Middle frontal gyrus (tissue), 1 donor: ENCODE measurements at regions not wholly inside any gene's neighbourhood (a gene's known extent, or its start where the extent isn't known, plus 50 kb on each side); places are given as distances from the start of the nearest gene placed in this dataset.

Experiments used
- DNase-seq: peaks from one replicate; pipeline ENCODE4 v3.0.0-alpha.2; 2015; ENCODE audit warnings: low spot score; ENCODE audit errors: extremely low spot score

DNA sequence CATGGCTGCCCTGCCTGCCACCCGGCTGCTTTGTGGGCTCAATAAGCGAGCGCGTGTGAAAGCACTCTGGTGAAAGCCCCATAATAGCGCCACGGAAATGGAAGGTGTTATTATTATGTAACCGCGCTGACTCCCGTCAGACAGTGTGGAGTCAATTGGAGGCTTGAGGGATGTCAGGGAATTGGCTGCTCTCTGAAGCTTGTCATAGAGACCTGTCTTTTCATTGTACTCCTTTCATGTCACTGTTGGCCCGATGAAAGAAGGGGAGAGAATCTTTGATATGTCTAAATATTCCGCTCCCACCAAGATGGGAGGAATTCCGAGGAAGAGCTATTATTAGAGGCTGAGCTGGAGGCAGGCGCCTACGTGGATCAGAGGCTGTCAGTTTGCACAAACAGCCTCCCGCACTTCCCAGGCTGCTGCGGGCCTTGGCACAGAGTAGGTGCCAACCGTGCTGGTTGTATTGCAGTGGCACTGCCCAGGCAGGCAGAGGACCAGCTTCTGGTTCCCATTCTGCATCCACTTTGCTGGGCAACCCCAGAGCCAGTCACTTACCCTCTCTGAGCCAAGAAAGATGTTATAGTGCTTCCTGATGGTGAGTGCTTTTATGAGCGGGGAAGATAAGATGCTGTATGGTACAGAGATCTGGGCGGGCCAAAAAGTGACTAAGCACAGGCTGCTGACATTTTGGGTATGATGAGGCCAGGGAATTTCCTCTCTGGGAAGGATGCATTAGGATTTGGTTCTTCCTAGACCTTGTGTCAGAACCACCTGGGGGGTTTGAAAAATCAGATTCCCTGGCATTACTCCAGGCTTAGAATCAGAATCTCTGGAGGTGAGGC, 151.4 kb downstream of the RPS24 start:
- no peak for DNase-seq

DNA sequence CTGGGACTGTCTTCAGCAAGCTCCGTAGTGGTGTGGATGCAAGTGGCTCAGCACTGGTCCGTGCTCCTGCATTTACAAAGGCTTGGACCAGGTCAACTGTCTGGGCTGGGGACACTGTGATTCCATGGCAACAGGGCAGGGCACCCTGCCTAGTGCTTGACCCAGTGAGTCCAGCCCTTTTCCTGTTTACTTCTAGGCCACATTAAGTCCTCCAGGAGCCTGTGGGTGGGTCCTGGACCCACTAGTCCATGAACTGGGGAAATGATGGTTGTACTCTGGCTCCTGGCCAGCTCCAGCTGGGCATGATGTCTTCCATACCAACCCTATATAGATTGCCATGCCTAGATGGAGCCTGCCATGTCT, 152.0 kb downstream of the RPS24 start:
- no peak for DNase-seq

DNA sequence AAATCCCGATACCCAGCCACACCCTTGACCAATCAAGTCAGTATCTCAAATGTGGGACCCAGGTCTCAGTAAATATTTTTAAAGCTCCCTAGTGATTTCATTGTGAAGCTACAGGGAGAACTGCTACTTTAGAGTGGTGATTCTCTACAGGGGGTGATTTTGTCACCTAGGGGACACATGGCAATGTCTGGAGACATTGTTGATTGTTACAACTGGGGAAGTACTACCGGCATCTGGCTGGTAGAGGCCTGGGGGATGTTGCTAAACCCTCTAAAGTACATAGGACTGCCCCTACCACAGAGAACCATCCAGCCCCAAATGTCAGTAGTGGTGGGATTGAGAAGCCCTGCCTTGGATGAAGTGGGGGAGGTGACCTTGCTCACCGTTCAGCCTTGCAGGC, 152.9 kb downstream of the RPS24 start:
- no peak for DNase-seq

DNA sequence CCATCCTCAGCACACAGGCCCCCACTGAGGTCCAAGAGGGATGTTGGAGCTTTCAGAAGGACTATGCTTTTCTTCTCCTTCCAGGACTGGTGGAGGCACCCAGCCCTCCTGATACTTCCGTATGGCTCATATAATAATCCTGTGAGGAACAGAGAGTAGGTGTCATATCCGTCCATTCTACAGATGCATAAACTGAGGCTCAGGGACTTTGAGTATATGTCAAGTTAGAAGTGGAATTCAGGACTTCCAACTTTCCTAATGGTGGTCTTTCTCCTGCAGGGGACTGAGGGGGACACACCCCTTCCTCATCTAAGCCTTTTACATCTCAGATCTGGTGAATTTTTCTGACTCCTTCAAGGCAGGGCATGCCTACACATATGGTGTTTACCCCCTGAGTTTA, 153.7 kb downstream of the RPS24 start:
- DNase-seq = no peak

DNA sequence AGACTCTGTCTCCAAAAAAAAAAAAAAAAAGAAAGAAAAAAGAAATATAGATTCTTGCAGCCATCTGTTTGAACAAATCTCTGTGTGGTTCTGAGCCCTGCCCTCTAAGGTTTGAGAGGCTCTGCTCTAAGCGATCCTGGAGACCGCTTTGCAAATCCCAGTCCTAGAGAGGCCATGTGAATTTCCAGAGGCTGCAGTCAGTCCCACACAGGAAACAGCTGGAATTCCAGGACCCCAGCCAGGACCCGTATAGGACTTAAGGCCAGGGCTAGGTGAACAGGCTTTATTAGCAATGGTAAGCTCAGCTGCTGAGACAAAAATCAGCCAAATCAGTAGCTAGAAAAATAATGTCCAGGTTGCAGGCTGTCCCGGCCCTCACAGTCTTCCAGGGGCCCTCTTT, 154.8 kb downstream of the RPS24 start:
- no peak for DNase-seq

DNA sequence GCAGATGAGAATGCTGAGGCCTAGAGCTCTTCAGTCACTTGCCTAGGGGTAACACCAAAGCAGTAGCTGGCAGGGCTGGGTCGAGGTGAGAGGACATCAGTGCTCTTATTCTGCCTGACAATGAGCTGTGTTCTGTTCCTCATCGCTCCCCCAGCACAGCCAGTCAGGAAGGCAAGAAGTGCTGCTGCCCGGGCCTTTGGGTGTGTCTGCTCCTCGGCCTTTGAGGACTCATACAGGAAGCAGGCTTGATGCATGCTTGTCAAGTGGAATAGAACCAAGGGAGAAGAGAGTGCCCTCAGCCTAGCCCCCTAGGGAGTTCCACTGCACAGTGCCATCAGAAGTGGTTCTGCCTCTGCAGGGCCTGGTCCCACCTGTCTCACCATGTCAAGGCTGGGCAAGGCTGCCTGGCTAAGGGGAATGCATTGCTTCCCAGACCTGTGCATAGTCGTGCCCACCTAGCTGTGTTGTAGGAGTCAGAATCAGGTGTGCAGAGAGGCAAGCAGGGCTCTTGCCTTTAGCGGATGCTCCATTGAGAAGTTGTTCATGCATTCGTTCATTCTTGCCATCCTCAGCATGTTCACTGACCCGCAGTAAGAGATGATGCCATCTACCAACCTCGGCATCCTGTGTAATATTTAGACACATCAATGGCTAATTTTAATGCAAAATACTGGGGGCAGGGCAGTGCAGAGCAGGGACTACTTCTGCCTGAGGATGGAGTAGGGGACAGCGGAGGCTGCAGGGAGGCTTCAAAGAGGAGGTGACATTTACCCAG, 156.6 kb downstream of the RPS24 start:
- DNase-seq = no peak

DNA sequence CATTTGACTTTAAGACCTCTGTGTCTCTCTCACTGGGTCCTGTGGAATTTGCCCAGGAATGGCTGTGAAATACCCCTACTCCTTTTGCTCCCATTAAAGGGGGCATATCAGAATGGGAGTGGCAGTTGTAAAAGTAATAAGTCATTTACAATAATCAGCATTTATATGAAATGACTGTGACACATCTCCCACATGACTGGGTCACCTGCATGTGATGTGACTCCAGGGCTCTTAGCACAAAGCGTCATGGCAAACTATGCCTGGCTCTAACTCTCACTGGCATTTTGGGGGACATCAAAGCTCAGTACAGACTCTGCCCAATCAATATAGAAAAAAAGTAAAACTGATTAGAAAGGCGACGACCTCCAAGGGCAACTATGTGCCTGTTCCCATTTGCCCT, 157.6 kb downstream of the RPS24 start:
- DNase-seq = no peak

DNA sequence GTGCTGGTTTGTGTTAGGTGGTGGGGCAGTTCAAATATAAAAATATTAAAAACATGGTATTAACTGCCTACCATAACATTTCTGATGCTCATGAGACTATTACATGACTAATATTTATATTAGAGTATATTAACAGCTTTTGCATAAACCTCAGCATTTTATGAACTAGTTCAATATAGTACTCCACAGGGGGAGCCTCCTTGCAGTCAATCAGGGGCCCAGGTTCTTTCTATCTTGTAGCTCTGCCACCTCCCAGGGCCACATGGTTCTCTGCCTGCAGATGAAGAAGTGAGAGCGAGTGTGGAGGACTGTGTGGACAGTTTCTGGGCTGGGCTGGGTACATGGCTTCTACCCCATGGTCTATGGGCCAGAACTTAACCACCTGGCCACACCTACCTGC, 159.5 kb downstream of the RPS24 start:
- DNase-seq = no peak

DNA sequence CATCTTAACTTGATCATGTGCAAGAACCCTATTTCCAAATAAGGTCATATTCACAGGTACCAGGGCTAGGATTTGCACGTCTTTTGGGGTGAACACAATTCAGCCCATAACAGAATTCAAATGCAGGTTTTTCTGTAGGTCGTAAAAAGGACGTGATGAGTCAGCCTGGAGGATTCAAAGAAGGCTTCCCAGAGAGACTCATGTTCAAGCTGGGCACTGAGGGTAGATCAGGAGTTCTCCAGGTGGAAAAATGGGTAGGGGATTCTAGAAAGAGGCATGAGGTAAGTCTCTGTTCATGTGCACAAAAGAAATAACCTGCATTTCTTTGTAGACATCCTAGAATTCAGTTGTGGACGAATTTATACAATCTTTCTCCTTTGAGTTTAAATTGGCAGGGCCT, 160.4 kb downstream of the RPS24 start:
- DNase-seq = no peak

DNA sequence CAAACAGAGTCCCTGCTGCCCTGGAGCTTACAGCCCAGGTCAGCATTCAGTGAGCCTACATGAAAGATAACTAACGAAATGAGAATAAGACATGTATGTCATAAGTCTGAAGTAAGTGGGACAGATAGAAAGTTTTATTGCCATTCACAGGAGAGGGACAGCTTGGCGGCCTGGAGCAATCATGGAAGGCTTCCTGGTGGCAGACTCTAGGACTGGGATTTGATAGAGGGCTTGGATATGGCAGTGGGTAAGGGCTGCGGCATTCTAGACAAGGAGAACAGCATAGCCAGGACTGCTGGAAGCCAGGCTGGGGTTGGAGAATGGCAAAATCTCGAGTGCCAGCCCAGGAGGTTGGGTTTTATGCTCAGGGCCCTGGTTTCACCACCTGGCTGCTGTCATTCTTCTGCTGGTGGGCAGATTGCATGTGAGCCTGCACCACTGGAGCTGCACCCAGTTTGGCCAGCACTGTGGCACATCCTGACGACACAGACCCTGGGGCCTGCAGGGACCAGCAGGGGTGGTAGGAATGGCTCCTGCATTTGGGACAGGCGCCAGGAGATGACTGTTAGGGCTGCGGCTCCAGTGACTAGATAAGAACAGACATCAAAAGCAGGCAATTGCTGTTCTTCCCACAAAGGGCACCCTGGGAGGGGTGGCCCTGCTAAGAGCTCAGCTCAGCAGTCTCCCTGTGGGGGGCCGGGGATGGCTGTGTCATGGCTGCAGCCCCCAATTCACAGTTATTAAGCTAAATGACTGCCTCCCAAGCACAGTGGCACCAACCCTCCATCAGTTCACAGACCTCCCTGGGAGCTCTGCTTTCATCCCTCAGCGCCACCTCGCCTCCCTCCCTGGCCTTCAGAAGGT, 161.1 kb downstream of the RPS24 start:
- no peak for DNase-seq

DNA sequence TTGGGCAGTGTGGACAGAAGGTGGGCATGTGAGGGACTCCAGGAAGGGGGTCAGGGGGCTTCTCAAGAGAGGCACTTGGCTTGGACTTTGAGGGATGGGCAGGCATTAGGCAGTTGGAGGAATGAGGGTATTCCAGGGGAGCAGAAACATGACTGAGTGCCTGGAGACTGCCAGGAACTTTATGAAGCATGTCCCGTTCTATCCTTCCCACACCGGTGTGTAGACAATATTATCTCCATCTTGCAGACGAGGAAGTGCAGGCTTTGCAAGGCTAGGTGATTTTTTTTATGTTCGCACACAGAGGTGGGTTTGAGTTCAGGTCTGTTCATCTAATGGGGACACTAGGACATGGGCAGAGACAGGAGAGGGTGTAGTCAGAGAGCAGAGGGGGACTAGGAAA, 162.7 kb downstream of the RPS24 start:
- no peak for DNase-seq

DNA sequence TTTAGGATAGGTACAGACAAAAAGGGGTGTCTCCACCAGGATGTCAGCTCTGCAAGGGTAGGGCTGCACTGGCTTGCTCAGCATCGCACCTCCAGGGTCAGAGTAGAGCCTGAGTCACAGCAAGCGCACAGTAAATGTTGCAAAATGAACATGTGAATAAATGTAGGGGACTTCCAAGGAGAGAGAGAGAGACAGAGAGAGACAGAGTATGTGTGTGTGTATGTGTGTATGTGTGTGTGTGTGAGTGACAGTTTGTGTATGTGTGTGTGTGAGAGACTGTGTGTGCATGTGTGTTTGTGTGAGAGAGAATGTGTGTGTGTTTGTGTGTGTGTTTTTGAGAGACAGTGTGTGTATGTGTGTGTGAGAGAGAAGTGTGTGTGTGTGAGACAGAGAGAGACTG, 163.3 kb downstream of the RPS24 start:
- DNase-seq = no peak

DNA sequence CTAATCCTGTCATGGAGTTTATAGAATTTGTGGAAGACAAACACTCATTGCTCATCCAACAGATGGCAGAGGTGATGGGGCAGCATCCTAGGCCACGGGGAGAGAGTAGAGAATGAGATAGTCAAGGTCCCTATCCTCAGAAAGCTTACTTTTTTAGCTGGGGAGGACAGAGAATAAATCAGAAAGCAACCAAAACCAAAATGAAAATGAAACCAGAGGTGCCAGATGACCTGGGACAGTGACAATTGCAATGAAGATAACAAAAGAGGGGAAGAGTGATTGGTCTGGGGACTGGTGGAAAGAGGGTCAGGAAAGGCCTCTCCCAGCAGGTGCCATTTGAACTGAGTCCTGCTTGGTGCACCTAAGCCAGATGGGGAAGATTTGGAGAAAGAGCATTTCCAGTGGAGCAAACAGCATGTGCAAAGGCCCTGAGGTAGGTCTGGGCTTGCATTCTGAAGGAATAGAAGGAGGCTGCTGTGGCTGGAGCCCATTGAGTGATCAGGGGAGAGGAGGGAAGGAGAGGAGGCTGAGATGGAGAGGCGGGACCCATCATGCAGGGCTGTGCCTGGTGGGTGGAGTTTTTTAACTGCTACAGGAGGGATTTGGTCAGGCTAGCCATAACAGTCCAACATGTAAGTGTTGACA, 164.1 kb downstream of the RPS24 start:
- no peak for DNase-seq

DNA sequence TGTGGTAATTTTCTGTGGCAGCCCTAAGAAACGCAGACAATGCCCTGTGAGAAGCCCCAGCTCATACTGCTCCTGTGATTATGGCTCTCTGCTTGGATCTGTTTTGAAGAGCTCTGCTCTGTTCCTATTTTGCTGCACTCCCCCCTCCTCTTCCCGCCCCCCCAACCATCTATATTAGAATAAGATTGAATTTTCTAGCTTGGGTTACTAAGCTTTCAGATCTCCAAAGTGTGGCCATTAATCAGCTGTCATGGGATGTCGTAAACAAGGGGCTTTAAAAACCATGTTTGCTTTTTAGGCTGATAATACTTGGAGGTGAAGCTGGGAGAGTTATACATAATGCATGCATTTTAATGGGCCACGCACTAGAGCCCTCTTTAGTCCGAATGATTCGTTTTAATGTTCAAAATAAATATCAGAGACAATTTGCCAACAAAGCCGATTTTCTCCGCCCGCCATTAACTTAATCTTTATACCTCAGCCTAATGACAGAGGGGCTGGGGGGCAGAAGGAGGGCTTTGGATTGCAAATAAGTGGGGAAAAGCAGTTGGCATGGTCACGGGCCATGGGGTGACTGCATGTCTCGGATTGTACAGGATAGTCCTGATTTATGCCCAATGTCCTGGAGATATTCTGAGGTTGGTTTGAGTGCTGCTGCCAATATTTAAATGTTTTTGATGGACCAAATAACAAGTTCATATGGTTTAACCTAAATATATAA, 165.5 kb downstream of the RPS24 start:
- DNase-seq = no peak

DNA sequence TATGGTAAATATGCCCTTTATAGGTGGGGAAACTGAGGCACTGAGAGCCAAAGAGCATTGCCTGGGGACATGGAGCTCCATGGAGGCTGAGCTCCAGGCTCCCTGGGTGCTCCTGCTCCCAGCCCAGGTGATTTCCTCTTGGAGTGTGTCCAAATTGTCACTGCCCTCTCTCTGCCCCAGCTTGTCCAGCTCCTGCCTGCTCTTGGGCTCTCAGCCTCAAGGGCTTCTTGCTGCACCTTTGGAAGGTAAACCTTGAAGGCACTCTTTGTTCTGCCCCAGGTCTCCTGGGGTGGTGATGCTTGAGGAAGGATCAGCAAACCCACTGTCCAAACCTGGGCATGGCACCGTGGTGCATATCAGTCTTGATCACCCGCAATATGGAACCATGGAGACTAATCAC, 166.1 kb downstream of the RPS24 start:
- DNase-seq = no peak

DNA sequence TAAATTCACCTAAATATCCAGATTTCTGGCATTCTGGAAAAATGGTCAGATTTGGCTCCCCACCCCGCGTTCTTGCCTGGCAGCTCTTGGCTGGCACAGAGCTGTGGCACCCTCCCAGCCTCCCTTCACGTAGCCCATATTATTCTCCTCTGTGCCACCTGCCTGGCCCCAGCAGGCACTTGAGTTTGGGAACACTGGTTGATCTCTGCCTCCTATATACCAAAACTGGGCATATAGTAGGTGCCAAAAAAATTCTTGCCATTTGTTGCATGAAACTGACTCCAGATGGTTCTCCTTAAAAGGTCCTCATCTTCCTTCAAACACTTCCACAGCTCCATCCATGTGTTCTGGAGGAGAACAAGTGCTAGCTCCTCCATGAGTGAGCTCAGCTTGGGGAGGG, 167.0 kb downstream of the RPS24 start:
- DNase-seq = no peak

DNA sequence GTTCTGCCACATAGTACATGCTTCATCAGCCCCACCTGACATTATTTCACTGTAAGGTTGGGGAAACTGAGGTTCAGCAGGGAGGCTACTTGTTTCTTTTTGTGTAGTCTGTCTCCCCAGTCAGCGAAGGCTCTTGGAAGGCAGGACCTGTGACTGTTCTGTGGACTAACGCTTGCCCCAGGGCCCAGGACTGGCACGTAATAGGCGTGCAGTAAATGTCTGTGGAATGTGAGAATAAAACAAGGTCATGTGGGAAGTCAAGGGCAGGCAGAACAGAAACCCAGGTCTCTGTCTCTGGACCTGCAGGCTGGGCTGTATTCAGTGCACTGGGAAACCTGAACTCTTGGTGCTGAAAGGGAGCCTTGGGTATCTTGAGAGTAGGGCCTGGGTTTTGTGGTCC, 168.7 kb downstream of the RPS24 start:
- no peak for DNase-seq

DNA sequence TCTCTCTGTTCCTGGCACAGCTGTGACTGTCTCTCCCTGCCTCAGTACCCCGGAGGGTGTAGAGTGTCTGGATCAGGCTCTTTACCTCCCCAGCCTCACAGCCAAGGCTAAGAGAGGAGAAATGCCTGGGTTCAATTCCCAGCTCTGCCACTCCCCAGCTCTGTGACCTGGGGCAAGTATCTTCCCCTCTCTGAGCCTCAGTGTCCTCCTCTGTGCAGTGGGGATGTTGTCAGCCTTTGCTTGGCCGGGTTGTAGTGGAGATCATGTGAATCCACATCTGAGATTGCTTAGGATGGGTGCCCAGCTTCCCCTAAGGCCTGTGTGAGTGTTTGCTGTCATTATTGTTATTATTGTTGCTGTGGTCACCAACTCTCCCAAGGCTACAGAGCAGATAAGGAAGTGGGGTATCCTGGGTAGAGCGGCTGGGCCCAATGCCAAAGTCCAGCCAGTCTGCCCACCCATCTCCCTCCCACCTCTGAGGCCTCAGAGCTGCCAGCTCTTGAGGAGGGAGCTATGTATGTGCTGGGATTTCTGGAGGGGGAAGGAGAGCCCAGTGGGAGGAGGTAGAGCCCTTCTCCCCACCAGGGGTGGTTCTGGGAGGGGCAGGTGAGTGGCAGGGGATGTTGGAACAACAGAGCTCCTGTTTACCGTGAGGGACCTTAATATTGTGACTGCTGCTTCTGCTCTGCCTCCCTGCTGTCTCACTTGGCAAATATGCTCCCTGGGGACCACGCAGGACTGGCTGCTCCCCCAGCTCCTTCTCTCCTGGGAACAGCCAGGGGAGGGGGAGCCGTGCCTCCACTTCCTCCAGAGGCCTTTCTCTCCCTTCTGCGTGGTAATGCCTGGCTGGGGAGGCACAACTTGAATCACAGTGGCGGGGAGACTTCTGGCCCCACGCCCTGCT, 170.5 kb downstream of the RPS24 start:
- no peak for DNase-seq

DNA sequence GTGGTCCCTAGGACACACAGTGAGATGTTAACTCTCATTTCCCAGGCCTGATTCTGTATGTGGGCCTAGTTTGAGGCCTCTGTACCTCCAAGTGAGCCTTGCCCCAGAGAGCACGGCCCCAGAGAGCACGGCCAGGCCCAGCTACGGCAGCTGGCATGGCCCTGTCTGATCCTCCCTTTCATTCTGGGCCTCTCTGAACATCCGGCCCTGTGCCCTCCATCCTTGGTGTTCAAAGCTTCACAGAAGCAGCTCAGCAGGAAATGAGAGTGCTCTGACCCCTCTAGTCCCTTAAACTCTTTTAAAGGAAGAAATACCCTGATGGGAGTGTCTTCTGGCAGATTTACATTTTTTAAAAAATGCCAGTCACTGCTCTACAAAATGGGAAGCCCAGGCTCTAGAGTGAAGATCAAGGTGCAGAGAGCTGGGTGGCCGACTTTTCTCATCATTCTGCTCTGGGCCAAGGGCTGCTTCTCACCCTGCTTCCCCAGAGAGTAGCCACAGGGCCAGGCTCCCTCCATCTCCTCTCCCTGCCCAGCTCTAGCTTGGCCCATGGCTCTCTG, 171.9 kb downstream of the RPS24 start:
- no peak for DNase-seq
